SU-DHL-6 (cell line): ENCODE measurements at regions not wholly inside any gene's neighbourhood (a gene's known extent, or its start where the extent isn't known, plus 50 kb on each side); places are given as distances from the start of the nearest gene placed in this dataset.

Source experiments
- H2AFZ ChIP-seq: fragments of 200-600 bp; sonication (generic); 2 replicates; pipeline ENCODE4 v1.6.1; 2014; ENCODE audit warnings: low read depth, mild to moderate bottlenecking, moderate library complexity, mixed read lengths, antibody characterized with exemption, low read length; ENCODE audit not compliant: severe bottlenecking
- H3F3A ChIP-seq: fragments of 200-600 bp; shearing (Covaris generic); 2 replicates; pipeline ENCODE4 v1.6.0; 2016; ENCODE audit warnings: antibody characterized with exemption, mild to moderate bottlenecking; ENCODE audit not compliant: insufficient read depth
- H3K27ac ChIP-seq: fragments of 200-600 bp; sonication (generic); 2 replicates; pipeline ENCODE4 v1.5.1; 2016; ENCODE audit warnings: low read depth, mild to moderate bottlenecking, low read length, moderate library complexity, mixed read lengths
- H3K27me3 ChIP-seq: fragments of 200-600 bp; sonication (generic), shearing (Covaris generic); 2 replicates; pipeline ENCODE4 v1.6.0; 2014; ENCODE audit warnings: mild to moderate bottlenecking, low read length
- H3K36me3 ChIP-seq: fragments of 200-600 bp; sonication (generic); 2 replicates; pipeline ENCODE4 v1.6.1; 2014; ENCODE audit warnings: mild to moderate bottlenecking, low read length, mixed read lengths
- H3K4me2 ChIP-seq: fragments of 300-600, 200-600 bp; shearing (Covaris generic), sonication (generic); 2 replicates; pipeline ENCODE4 v1.6.0; 2014; ENCODE audit warnings: low read length, low read depth, mild to moderate bottlenecking; ENCODE audit not compliant: poor library complexity, severe bottlenecking
- H3K4me3 ChIP-seq: fragments of 200-600 bp; sonication (generic); 2 replicates; pipeline ENCODE4 v1.5.1; 2014; ENCODE audit warnings: antibody characterized with exemption, low read length, mild to moderate bottlenecking, mixed read lengths; ENCODE audit not compliant: insufficient read depth, poor library complexity, severe bottlenecking
- H3K79me2 ChIP-seq: fragments of 200-600 bp; sonication (generic); 2 replicates; pipeline ENCODE4 v1.6.1; 2014; ENCODE audit warnings: mild to moderate bottlenecking, low read length, moderate library complexity; ENCODE audit not compliant: insufficient read depth
- H3K9ac ChIP-seq: fragments of 200-600 bp; sonication (generic); 2 replicates; pipeline ENCODE4 v1.7.0; 2014; ENCODE audit warnings: mild to moderate bottlenecking, low read length
- H3K9me2 ChIP-seq: fragments of 200-600 bp; sonication (generic); replicated peaks from 2 replicates; pipeline ENCODE4 v1.6.1; 2014; ENCODE audit warnings: low read length; ENCODE audit not compliant: insufficient read depth
- H3K9me3 ChIP-seq: fragments of 200-600 bp; sonication (generic); 2 replicates; pipeline ENCODE4 v1.6.1; 2014; ENCODE audit warnings: low read length, mixed read lengths; ENCODE audit not compliant: insufficient read depth
- H4K20me1 ChIP-seq: fragments of 200-600 bp; sonication (generic); 2 replicates; pipeline ENCODE4 v1.6.1; 2014; ENCODE audit warnings: low read depth, mild to moderate bottlenecking, antibody characterized with exemption, low read length, moderate library complexity, mixed read lengths
- EZH2phosphoT487 ChIP-seq: fragments of 200-600 bp; sonication (generic), shearing (Covaris generic); conservative IDR thresholded peaks from 2 replicates; pipeline ENCODE4 v1.6.1; 2018; ENCODE audit warnings: mild to moderate bottlenecking, antibody characterized with exemption, low read length, moderate library complexity, mixed read lengths
- TF ChIP-seq, protein P1 (sequence below): fragments of 200-600 bp; sonication (generic); IDR thresholded peaks from one replicate; pipeline ENCODE4 v1.5.1; 2017; ENCODE audit warnings: antibody characterized with exemption, mild to moderate bottlenecking, low read length, moderate library complexity; ENCODE audit not compliant: insufficient read depth, poor library complexity, severe bottlenecking

DNA sequence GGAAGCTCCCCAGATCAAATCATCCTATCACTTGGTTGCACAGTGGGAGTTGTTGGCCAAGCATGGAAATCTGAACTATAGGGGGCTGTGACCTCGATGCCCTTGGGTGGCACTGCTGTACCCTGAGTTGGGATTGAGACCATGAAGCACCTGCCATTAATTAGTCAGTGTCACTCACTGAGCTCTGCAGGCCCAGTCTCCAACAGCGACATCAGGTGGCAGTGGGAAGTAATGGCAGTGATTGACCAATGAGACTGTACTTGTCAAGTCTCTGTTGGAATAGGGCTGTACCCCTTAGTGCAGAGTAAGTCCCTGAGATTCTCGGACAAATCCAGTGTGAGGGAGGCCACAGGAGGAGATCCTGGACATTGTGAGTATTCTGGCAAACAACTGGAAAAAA is 118.0 kb upstream of the RPL38 start:
- Histone ChIP-seq H3K27me3 (no peaks in the 10 kb centered on the region), H3K9me3 (peaks cover 7% of the 10 kb centered on the region), H4K20me1 (no peaks in the 10 kb centered on the region), H3K27ac (no peak overlapping the region), H3K4me2 (no peak overlapping the region), H3K4me3 (no peak overlapping the region), H3K9me2 (no peaks in the 10 kb centered on the region), H3F3A (no peaks in the 10 kb centered on the region), H3K79me2 (no peaks in the 10 kb centered on the region), H2AFZ (no peak overlapping the region), H3K36me3 (no peaks in the 10 kb centered on the region), H3K9ac (no peak overlapping the region)
- TF ChIP-seq, protein P1, sequence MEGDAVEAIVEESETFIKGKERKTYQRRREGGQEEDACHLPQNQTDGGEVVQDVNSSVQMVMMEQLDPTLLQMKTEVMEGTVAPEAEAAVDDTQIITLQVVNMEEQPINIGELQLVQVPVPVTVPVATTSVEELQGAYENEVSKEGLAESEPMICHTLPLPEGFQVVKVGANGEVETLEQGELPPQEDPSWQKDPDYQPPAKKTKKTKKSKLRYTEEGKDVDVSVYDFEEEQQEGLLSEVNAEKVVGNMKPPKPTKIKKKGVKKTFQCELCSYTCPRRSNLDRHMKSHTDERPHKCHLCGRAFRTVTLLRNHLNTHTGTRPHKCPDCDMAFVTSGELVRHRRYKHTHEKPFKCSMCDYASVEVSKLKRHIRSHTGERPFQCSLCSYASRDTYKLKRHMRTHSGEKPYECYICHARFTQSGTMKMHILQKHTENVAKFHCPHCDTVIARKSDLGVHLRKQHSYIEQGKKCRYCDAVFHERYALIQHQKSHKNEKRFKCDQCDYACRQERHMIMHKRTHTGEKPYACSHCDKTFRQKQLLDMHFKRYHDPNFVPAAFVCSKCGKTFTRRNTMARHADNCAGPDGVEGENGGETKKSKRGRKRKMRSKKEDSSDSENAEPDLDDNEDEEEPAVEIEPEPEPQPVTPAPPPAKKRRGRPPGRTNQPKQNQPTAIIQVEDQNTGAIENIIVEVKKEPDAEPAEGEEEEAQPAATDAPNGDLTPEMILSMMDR: peak; percentile 13
- TF ChIP-seq EZH2phosphoT487: no peak

DNA sequence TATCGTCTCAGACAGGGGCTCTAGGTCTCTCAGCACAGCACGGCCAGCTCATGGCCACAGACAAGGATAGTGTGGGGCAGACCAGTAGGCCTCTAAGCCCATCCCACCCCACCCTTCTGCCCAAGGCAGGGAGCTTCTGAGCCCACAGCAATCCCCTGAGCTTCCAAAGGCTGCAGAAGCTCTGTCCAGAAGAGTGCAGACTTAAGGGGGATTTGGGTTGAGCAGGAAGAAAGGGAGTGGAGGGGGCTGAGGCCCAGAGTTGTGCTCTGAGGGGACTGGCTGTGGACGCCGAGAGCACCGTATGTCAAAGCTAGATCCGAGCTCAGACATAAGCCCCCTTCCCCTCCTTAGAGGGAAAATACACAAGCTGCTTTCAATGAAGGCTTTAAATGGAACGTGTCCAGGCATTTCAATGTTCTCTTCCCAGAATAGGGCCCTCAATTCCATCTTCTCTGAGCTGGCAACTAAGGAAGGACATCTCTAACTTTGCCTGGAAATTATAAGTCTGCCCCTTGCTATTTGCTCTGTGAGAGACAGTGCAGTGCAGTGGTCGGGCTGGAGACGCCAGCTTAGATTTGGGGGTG is 116.4 kb upstream of the RPL38 start:
- no peaks in the 10 kb centered on the region for H3F3A ChIP-seq
- H3K27ac ChIP-seq: no peak overlapping the region
- TF ChIP-seq, protein P1: no peak
- TF ChIP-seq EZH2phosphoT487: no peak
- H3K9me3 ChIP-seq: peaks cover 7% of the 10 kb centered on the region
- H3K79me2 ChIP-seq: no peaks in the 10 kb centered on the region
- H3K4me2 ChIP-seq: no peak overlapping the region
- H3K27me3 ChIP-seq: no peaks in the 10 kb centered on the region
- no peak overlapping the region for H3K9ac ChIP-seq
- no peaks in the 10 kb centered on the region for H3K36me3 ChIP-seq
- H3K9me2 ChIP-seq: no peaks in the 10 kb centered on the region
- no peaks in the 10 kb centered on the region for H4K20me1 ChIP-seq
- no peak overlapping the region for H3K4me3 ChIP-seq
- no peak overlapping the region for H2AFZ ChIP-seq

DNA sequence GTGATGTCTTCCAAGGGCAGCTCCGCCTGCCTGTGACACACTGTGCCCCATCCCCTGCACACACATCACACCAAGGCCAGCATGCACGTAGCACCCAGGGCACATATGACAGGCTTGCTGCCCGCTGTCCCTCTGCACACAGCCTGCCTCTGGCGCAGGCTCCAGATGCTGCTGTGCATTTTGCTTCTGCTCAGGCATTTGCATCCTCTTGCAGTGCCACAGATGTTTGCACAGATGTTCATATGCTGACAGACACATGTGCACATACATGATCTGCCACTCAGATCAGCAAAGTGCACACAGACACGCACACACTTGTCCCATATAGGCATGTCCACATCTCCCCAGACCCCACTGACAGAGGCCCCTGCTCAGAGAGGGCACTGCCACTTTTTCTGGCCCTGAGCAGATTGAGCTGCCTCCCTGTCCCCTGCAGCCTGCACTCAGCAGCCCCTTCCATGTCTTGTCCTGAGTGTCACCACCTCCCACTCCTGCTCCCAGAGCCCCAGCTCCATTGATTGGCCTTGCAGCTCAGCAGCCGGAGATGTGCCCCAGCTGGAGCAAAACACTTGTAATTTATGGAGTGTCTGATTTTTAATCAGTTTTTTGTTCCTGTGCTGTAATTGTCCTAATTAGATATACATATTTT is 115.1 kb upstream of the RPL38 start:
- Histone ChIP-seq H3K4me3 (no peak overlapping the region), H3K36me3 (no peaks in the 10 kb centered on the region), H2AFZ (no peak overlapping the region), H3K4me2 (no peak overlapping the region), H3K79me2 (no peaks in the 10 kb centered on the region), H4K20me1 (no peaks in the 10 kb centered on the region), H3K27ac (no peak overlapping the region), H3F3A (no peaks in the 10 kb centered on the region), H3K27me3 (no peaks in the 10 kb centered on the region), H3K9me2 (no peaks in the 10 kb centered on the region), H3K9ac (no peak overlapping the region), H3K9me3 (peaks cover 7% of the 10 kb centered on the region)
- TF ChIP-seq EZH2phosphoT487: no peak

DNA sequence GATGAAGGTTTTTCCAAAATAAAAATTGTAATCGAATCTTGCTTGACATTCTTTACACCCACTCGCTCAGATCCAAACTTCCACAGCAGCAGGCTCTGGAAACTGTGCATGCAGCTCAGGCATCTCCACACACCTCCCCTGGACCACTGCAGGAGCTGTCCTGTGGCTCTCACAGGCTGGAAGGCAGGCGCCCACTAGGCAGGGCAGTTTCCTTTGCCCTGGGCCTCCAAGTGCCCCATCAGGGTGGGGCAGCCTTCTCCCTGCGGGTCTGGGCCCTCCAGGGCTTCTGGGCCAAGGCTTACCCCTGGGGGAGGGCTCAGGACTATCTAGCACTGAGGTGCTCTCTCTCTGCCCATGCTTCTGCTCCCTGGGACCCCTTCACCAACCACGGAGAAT is 114.5 kb upstream of the RPL38 start:
- no peak overlapping the region for H3K27ac ChIP-seq
- no peaks in the 10 kb centered on the region for H3F3A ChIP-seq
- no peak overlapping the region for H3K9ac ChIP-seq
- no peaks in the 10 kb centered on the region for H3K27me3 ChIP-seq
- H3K79me2 ChIP-seq: no peaks in the 10 kb centered on the region
- H3K4me2 ChIP-seq: no peak overlapping the region
- no peaks in the 10 kb centered on the region for H3K36me3 ChIP-seq
- no peak overlapping the region for H3K4me3 ChIP-seq
- no peaks in the 10 kb centered on the region for H4K20me1 ChIP-seq
- H3K9me2 ChIP-seq: no peaks in the 10 kb centered on the region
- peaks cover 7% of the 10 kb centered on the region for H3K9me3 ChIP-seq
- no peak for TF ChIP-seq EZH2phosphoT487
- TF ChIP-seq, protein P1: no peak
- no peak overlapping the region for H2AFZ ChIP-seq
